ENCODE measurements at regions not wholly inside any gene's neighbourhood (a gene's known extent, or its start where the extent isn't known, plus 50 kb on each side); places are given as distances from the start of the nearest gene placed in this dataset.

GRCh38 chr5:68618501-68618900, 402.9 kb downstream of the PIK3R1 start:
- WGBS (ENCODE audit: insufficient coverage), result 100% methylated on average over 2 of the region's 2 CpGs
- H3K9me3 Mint-ChIP-seq (ENCODE audit: insufficient read depth), result peaks cover 4% of the 10 kb centered on the region
- intact Hi-C loops (cut with micrococcal nuclease), result no loop called here
- peaks cover 3% of the 10 kb centered on the region for H3K27me3 Mint-ChIP-seq
- ChIA-PET CTCF (interaction anchor here (1.2 kb wide), 1 partner anchor 1805 kb away, joined by 3 read pairs; no protein-coding TSS in a partner anchor), POLR2A (no interaction called here)
- no peak overlapping the region for H3K27ac Mint-ChIP-seq
- TF ChIP-seq, protein P1, sequence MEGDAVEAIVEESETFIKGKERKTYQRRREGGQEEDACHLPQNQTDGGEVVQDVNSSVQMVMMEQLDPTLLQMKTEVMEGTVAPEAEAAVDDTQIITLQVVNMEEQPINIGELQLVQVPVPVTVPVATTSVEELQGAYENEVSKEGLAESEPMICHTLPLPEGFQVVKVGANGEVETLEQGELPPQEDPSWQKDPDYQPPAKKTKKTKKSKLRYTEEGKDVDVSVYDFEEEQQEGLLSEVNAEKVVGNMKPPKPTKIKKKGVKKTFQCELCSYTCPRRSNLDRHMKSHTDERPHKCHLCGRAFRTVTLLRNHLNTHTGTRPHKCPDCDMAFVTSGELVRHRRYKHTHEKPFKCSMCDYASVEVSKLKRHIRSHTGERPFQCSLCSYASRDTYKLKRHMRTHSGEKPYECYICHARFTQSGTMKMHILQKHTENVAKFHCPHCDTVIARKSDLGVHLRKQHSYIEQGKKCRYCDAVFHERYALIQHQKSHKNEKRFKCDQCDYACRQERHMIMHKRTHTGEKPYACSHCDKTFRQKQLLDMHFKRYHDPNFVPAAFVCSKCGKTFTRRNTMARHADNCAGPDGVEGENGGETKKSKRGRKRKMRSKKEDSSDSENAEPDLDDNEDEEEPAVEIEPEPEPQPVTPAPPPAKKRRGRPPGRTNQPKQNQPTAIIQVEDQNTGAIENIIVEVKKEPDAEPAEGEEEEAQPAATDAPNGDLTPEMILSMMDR (IDR thresholded peaks at IDR 0.05), result no peak
- TF ChIP-seq EZH2 (IDR thresholded peaks at IDR 0.05; ENCODE audit: borderline replicate concordance, insufficient read depth, low read depth, low read length, poor library complexity, severe bottlenecking), result no peak
- Histone ChIP-seq H3K4me3 (ENCODE audit: control extremely low read depth in 1 of 5, extremely low read depth in 1 of 5, insufficient read depth in 1 of 5, low read depth in 2 of 5, low read length in 4 of 5) (no peak overlapping the region), H3K4me1 (ENCODE audit: control insufficient read depth in 2 of 2, insufficient read depth in 2 of 2, low read length in 2 of 2) (no peaks in the 10 kb centered on the region), H3K27me3 (replicated peaks in 1 of 4; ENCODE audit: control extremely low read depth in 1 of 4, control insufficient read depth in 3 of 4, insufficient read depth in 4 of 4, low read length in 3 of 4) (no peaks in the 10 kb centered on the region), H4K20me1 (ENCODE audit: control insufficient read depth, insufficient read depth, low read length, poor library complexity, severe bottlenecking) (no peaks in the 10 kb centered on the region), H3K4me2 (replicated peaks; ENCODE audit: low read depth, low read length, poor library complexity, severe bottlenecking) (no peak overlapping the region), H3K79me2 (ENCODE audit: control insufficient read depth, insufficient read depth, low read length) (no peaks in the 10 kb centered on the region), H3K36me3 (replicated peaks in 1 of 2; ENCODE audit: control extremely low read depth in 1 of 2, control insufficient read depth in 1 of 2, extremely low read depth in 1 of 2, insufficient read depth in 2 of 2, low read length in 1 of 2) (no peaks in the 10 kb centered on the region), H2AFZ (ENCODE audit: insufficient read depth, low read depth, low read length, poor library complexity, severe bottlenecking) (no peak overlapping the region), H3K27ac (ENCODE audit: low read length in 2 of 2) (no peak overlapping the region), H3K9ac (ENCODE audit: low read length) (no peak overlapping the region), H3K9me3 (ENCODE audit: control extremely low read depth in 1 of 3, control insufficient read depth in 2 of 3, insufficient read depth in 1 of 3, low read length in 2 of 3) (peaks cover 2 to 8% (median 6%) of the 10 kb centered on the region in 3 donors)
- no peak for ATAC-seq (ENCODE audit: low read depth)
- H3K4me3 Mint-ChIP-seq, result no peak overlapping the region
- DNase-seq, result no peak
- H3K4me1 Mint-ChIP-seq, result peaks cover 7% of the 10 kb centered on the region

- Mint-ChIP-seq H3K27me3 (no peaks in the 10 kb centered on the region), H3K27ac (no peak overlapping the region), H3K9me3 (ENCODE audit: insufficient read depth) (no peaks in the 10 kb centered on the region), H3K4me1 (no peaks in the 10 kb centered on the region), H3K4me3 (no peak overlapping the region)
- WGBS (ENCODE audit: insufficient coverage), result no CpG with 5 or more reads among the region's 7 CpGs
- H3K27me3 ChIP-seq (replicated peaks in 1 of 4; ENCODE audit: control extremely low read depth in 1 of 4, control insufficient read depth in 3 of 4, insufficient read depth in 4 of 4, low read length in 3 of 4), result no peaks in the 10 kb centered on the region
- no peak overlapping the region for H3K27ac ChIP-seq (ENCODE audit: low read length in 2 of 2)
- no peaks in the 10 kb centered on the region for H3K79me2 ChIP-seq (ENCODE audit: control insufficient read depth, insufficient read depth, low read length)
- no peaks in the 10 kb centered on the region for H3K4me1 ChIP-seq (ENCODE audit: control insufficient read depth in 2 of 2, insufficient read depth in 2 of 2, low read length in 2 of 2)
- DNase-seq (no peak), ATAC-seq (ENCODE audit: low read depth) (no peak)
- no peak for TF ChIP-seq EZH2 (IDR thresholded peaks at IDR 0.05; ENCODE audit: borderline replicate concordance, insufficient read depth, low read depth, low read length, poor library complexity, severe bottlenecking)
- TF ChIP-seq, protein P1 (IDR thresholded peaks at IDR 0.05), result no peak
- CTCF ChIA-PET, result no interaction called here
- POLR2A ChIA-PET, result no interaction called here
- H3K9ac ChIP-seq (ENCODE audit: low read length), result no peak overlapping the region
- H3K4me3 ChIP-seq (ENCODE audit: control extremely low read depth in 1 of 5, extremely low read depth in 1 of 5, insufficient read depth in 1 of 5, low read depth in 2 of 5, low read length in 4 of 5), result no peak overlapping the region
- no peak overlapping the region for H2AFZ ChIP-seq (ENCODE audit: insufficient read depth, low read depth, low read length, poor library complexity, severe bottlenecking)
- H3K36me3 ChIP-seq (replicated peaks in 1 of 2; ENCODE audit: control extremely low read depth in 1 of 2, control insufficient read depth in 1 of 2, extremely low read depth in 1 of 2, insufficient read depth in 2 of 2, low read length in 1 of 2), result no peaks in the 10 kb centered on the region
- H3K9me3 ChIP-seq (ENCODE audit: control extremely low read depth in 1 of 3, control insufficient read depth in 2 of 3, insufficient read depth in 1 of 3, low read length in 2 of 3), result no peaks in the 10 kb centered on the region
- intact Hi-C loops (cut with micrococcal nuclease), result no loop called here
- no peaks in the 10 kb centered on the region for H4K20me1 ChIP-seq (ENCODE audit: control insufficient read depth, insufficient read depth, low read length, poor library complexity, severe bottlenecking)
- no peak overlapping the region for H3K4me2 ChIP-seq (replicated peaks; ENCODE audit: low read depth, low read length, poor library complexity, severe bottlenecking)
Measured at GRCh38 chr5:68627001-68627400, 411.4 kb downstream of the PIK3R1 start.
